ENCODE measurements at regions not wholly inside any gene's neighbourhood (a gene's known extent, or its start where the extent isn't known, plus 50 kb on each side); places are given as distances from the start of the nearest gene placed in this dataset.

GRCh38 chr5:130350131-130350530 is 445.9 kb downstream of the CHSY3 start:
- TF ChIP-seq CTCF (IDR thresholded peaks at IDR 0.05; ENCODE audit: poor library complexity, severe bottlenecking), result no peak
- DNase-seq (ENCODE audit: low spot score), result no peak
- Histone ChIP-seq H3K4me1 (ENCODE audit: insufficient read depth, poor library complexity, severe bottlenecking) (no peaks in the 10 kb centered on the region), H3K9me3 (ENCODE audit: severe bottlenecking) (no peaks in the 10 kb centered on the region), H3K27ac (ENCODE audit: poor library complexity, severe bottlenecking) (no peak overlapping the region), H3K27me3 (ENCODE audit: insufficient read depth, poor library complexity, severe bottlenecking) (no peaks in the 10 kb centered on the region), H3K36me3 (ENCODE audit: low read depth) (no peaks in the 10 kb centered on the region), H3K4me3 (ENCODE audit: severe bottlenecking) (no peak overlapping the region)
- no peak for ATAC-seq (ENCODE audit: low read depth)

- no peaks in the 10 kb centered on the region for H3K27me3 ChIP-seq (ENCODE audit: insufficient read depth, poor library complexity, severe bottlenecking)
- H3K9me3 ChIP-seq (ENCODE audit: severe bottlenecking), result no peaks in the 10 kb centered on the region
- no peak overlapping the region for H3K4me3 ChIP-seq (ENCODE audit: severe bottlenecking)
- TF ChIP-seq CTCF (IDR thresholded peaks at IDR 0.05; ENCODE audit: poor library complexity, severe bottlenecking), result no peak
- ATAC-seq (ENCODE audit: low read depth) (peak; percentile 66), DNase-seq (ENCODE audit: low spot score) (no peak)
- peak overlapping the region; percentile 39 for H3K27ac ChIP-seq (ENCODE audit: poor library complexity, severe bottlenecking)
- no peaks in the 10 kb centered on the region for H3K36me3 ChIP-seq (ENCODE audit: low read depth)
- H3K4me1 ChIP-seq (ENCODE audit: insufficient read depth, poor library complexity, severe bottlenecking), result peaks cover 35% of the 10 kb centered on the region
Observed at GRCh38 chr5:130337179-130337888, 433.1 kb downstream of the CHSY3 start.

- Histone ChIP-seq H3K27ac (ENCODE audit: poor library complexity, severe bottlenecking) (peak overlapping the region; percentile 28), H3K36me3 (ENCODE audit: low read depth) (no peaks in the 10 kb centered on the region), H3K4me3 (ENCODE audit: severe bottlenecking) (no peak overlapping the region), H3K27me3 (ENCODE audit: insufficient read depth, poor library complexity, severe bottlenecking) (no peaks in the 10 kb centered on the region), H3K4me1 (ENCODE audit: insufficient read depth, poor library complexity, severe bottlenecking) (peaks cover 35% of the 10 kb centered on the region), H3K9me3 (ENCODE audit: severe bottlenecking) (no peaks in the 10 kb centered on the region)
- ATAC-seq (ENCODE audit: low read depth) (peak; percentile 45; the same call in 2 of the 3 replicates), DNase-seq (ENCODE audit: low spot score) (no peak)
- no peak for TF ChIP-seq CTCF (IDR thresholded peaks at IDR 0.05; ENCODE audit: poor library complexity, severe bottlenecking)
Observed at GRCh38 chr5:130335117-130335516, 430.9 kb downstream of the CHSY3 start.

GRCh38 chr5:130333089-130333488 is 428.8 kb downstream of the CHSY3 start:
- DNase-seq (ENCODE audit: low spot score), result no peak
- H3K4me3 ChIP-seq (ENCODE audit: severe bottlenecking), result no peak overlapping the region
- no peaks in the 10 kb centered on the region for H3K27me3 ChIP-seq (ENCODE audit: insufficient read depth, poor library complexity, severe bottlenecking)
- no peaks in the 10 kb centered on the region for H3K36me3 ChIP-seq (ENCODE audit: low read depth)
- no peaks in the 10 kb centered on the region for H3K9me3 ChIP-seq (ENCODE audit: severe bottlenecking)
- peaks cover 35% of the 10 kb centered on the region for H3K4me1 ChIP-seq (ENCODE audit: insufficient read depth, poor library complexity, severe bottlenecking)
- TF ChIP-seq CTCF (IDR thresholded peaks at IDR 0.05; ENCODE audit: poor library complexity, severe bottlenecking), result no peak
- H3K27ac ChIP-seq (ENCODE audit: poor library complexity, severe bottlenecking), result peak overlapping the region; percentile 79
- ATAC-seq (ENCODE audit: low read depth), result peak; percentile 99

- no peaks in the 10 kb centered on the region for H3K27me3 ChIP-seq (ENCODE audit: insufficient read depth, poor library complexity, severe bottlenecking)
- no peak overlapping the region for H3K4me3 ChIP-seq (ENCODE audit: severe bottlenecking)
- H3K4me1 ChIP-seq (ENCODE audit: insufficient read depth, poor library complexity, severe bottlenecking), result peaks cover 21% of the 10 kb centered on the region
- no peak overlapping the region for H3K27ac ChIP-seq (ENCODE audit: poor library complexity, severe bottlenecking)
- no peaks in the 10 kb centered on the region for H3K36me3 ChIP-seq (ENCODE audit: low read depth)
- no peak for DNase-seq (ENCODE audit: low spot score)
- no peak for ATAC-seq (ENCODE audit: low read depth)
- TF ChIP-seq CTCF (IDR thresholded peaks at IDR 0.05; ENCODE audit: poor library complexity, severe bottlenecking), result no peak
- no peaks in the 10 kb centered on the region for H3K9me3 ChIP-seq (ENCODE audit: severe bottlenecking)
Observed at GRCh38 chr5:130331332-130331731, 427.1 kb downstream of the CHSY3 start.
